CD4-positive, alpha-beta T cell treated with Interferon gamma for 1 hour (primary cell): ENCODE measurements at regions not wholly inside any gene's neighbourhood (a gene's known extent, or its start where the extent isn't known, plus 50 kb on each side); places are given as distances from the start of the nearest gene placed in this dataset.
"Not testable (repeated sequence)": the region's sequence is repeated elsewhere in the genome, so short reads cannot be mapped to it uniquely, and the experiment has no call there.

Experiments used
- DNase-seq: peaks from one replicate; pipeline ENCODE4 v3.0.0-alpha.2; 2020

GRCh38 chr2:38243186-38243880 is 133.7 kb downstream of the ATL2 start:
- no peak for DNase-seq

- DNase-seq = no peak
These were observed 137.6 kb downstream of the ATL2 start for GRCh38 chr2:38239452-38239851.

GRCh38 chr2:38238705-38239104 is 138.4 kb downstream of the ATL2 start:
- DNase-seq = not testable (repeated sequence)

GRCh38 chr2:38237311-38237710 is 139.8 kb downstream of the ATL2 start:
- DNase-seq = no peak

- no peak for DNase-seq
These were observed 143.7 kb downstream of the ATL2 start for GRCh38 chr2:38233231-38233983.

GRCh38 chr2:38232454-38232853 is 144.6 kb downstream of the ATL2 start:
- no peak for DNase-seq

- no peak for DNase-seq
These were observed 146.3 kb downstream of the ATL2 start for GRCh38 chr2:38230756-38231155.

GRCh38 chr2:38228753-38229152 is 148.3 kb downstream of the ATL2 start:
- no peak for DNase-seq

- DNase-seq = no peak
These were observed 149.0 kb upstream of the CYP1B1 start for GRCh38 chr2:38224821-38225437.

GRCh38 chr2:38224181-38224580 is 148.2 kb upstream of the CYP1B1 start:
- no peak for DNase-seq

- no peak for DNase-seq
These were observed 147.3 kb upstream of the CYP1B1 start for GRCh38 chr2:38223256-38223655.

GRCh38 chr2:38220164-38220563 is 144.2 kb upstream of the CYP1B1 start:
- DNase-seq = no peak

- no peak for DNase-seq
These were observed 143.0 kb upstream of the CYP1B1 start for GRCh38 chr2:38218995-38219394.

GRCh38 chr2:38218591-38218991 is 142.6 kb upstream of the CYP1B1 start:
- no peak for DNase-seq

- DNase-seq = no peak
These were observed 141.6 kb upstream of the CYP1B1 start for GRCh38 chr2:38217401-38218188.

- DNase-seq = no peak
These were observed 140.9 kb upstream of the CYP1B1 start for GRCh38 chr2:38216886-38217285.

- no peak for DNase-seq
These were observed 140.0 kb upstream of the CYP1B1 start for GRCh38 chr2:38215993-38216392.

GRCh38 chr2:38215522-38215921 is 139.6 kb upstream of the CYP1B1 start:
- no peak for DNase-seq

GRCh38 chr2:38214209-38214717 is 138.3 kb upstream of the CYP1B1 start:
- no peak for DNase-seq

- no peak for DNase-seq
These were observed 137.7 kb upstream of the CYP1B1 start for GRCh38 chr2:38213619-38214167.

GRCh38 chr2:38212312-38212711 is 136.4 kb upstream of the CYP1B1 start:
- DNase-seq = no peak

GRCh38 chr2:38207168-38207567 is 131.2 kb upstream of the CYP1B1 start:
- no peak for DNase-seq

- no peak for DNase-seq
These were observed 127.5 kb upstream of the CYP1B1 start for GRCh38 chr2:38203446-38203810.
